ENCODE measurements at regions not wholly inside any gene's neighbourhood (a gene's known extent, or its start where the extent isn't known, plus 50 kb on each side); places are given as distances from the start of the nearest gene placed in this dataset.
"Not testable (repeated sequence)": the region's sequence is repeated elsewhere in the genome, so short reads cannot be mapped to it uniquely, and the experiment has no call there.

- no peaks in the 10 kb centered on the region for H3K27me3 ChIP-seq
- H3K9me3 ChIP-seq, result no peaks in the 10 kb centered on the region
- H3K27ac ChIP-seq, result no peak overlapping the region
- DNase-seq, result no peak
- peaks cover 1 to 20% (median 10%) of the 10 kb centered on the region in 3 donors for H3K36me3 ChIP-seq
- no peak overlapping the region for H3K4me3 ChIP-seq
- peaks cover 0 to 27% (median 6%) of the 10 kb centered on the region in 4 donors for H3K4me1 ChIP-seq
- TF ChIP-seq CTCF (IDR thresholded peaks at IDR 0.05), result no peak
- intact Hi-C loops (cut with DNase I; ENCODE audit: low total_unique reads), result no loop called here
Observed at GRCh38 chr6:144418959-144419545, 133.9 kb downstream of the UTRN start.

GRCh38 chr6:144423167-144423566 lies 138.0 kb downstream of the UTRN start:
- Histone ChIP-seq H3K36me3 (peaks cover 23 to 41% (median 25%) of the 10 kb centered on the region in 3 donors), H3K27me3 (no peaks in the 10 kb centered on the region), H3K9me3 (no peaks in the 10 kb centered on the region), H3K27ac (no peak overlapping the region), H3K4me3 (no peak overlapping the region), H3K4me1 (no peaks in the 10 kb centered on the region)
- no peak for DNase-seq
- intact Hi-C loops (cut with DNase I; ENCODE audit: low total_unique reads), result no loop called here
- TF ChIP-seq CTCF (IDR thresholded peaks at IDR 0.05), result no peak

GRCh38 chr6:144429753-144430152 lies 144.6 kb downstream of the UTRN start:
- Histone ChIP-seq H3K4me1 (peaks cover 0 to 7% (median 2%) of the 10 kb centered on the region in 4 donors), H3K36me3 (peaks cover 38 to 52% (median 40%) of the 10 kb centered on the region in 3 donors)

GRCh38 chr6:144433446-144433845 lies 148.3 kb downstream of the UTRN start:
- H3K27ac ChIP-seq; H3K9me3 ChIP-seq; DNase-seq; H3K27me3 ChIP-seq; H3K4me3 ChIP-seq; intact Hi-C loops (cut with DNase I; ENCODE audit: low total_unique reads): not testable (repeated sequence)
- Histone ChIP-seq H3K36me3 (peaks cover 48 to 51% (median 48%) of the 10 kb centered on the region in 3 donors), H3K4me1 (peaks cover 0 to 24% (median 2%) of the 10 kb centered on the region in 4 donors)

More at GRCh38 chr6:144429753-144430152, 144.6 kb downstream of the UTRN start:
- H3K4me3 ChIP-seq, result no peak overlapping the region
- no peaks in the 10 kb centered on the region for H3K9me3 ChIP-seq
- intact Hi-C loops (cut with DNase I; ENCODE audit: low total_unique reads), result no loop called here
- no peak for TF ChIP-seq CTCF (IDR thresholded peaks at IDR 0.05)
- H3K27me3 ChIP-seq, result no peaks in the 10 kb centered on the region
- DNase-seq, result no peak
- no peak overlapping the region for H3K27ac ChIP-seq

GRCh38 chr6:144434308-144434990 lies 149.3 kb downstream of the UTRN start:
- Histone ChIP-seq H3K4me3 (no peak overlapping the region), H3K4me1 (peaks cover 0 to 24% (median 2%) of the 10 kb centered on the region in 4 donors), H3K36me3 (peaks cover 51 to 58% (median 55%) of the 10 kb centered on the region in 3 donors), H3K27me3 (no peaks in the 10 kb centered on the region), H3K9me3 (no peaks in the 10 kb centered on the region), H3K27ac (peak overlapping the region; percentile 3 to 11)
- intact Hi-C loops (cut with DNase I; ENCODE audit: low total_unique reads), result no loop called here
- TF ChIP-seq CTCF (IDR thresholded peaks at IDR 0.05), result no peak
- DNase-seq, result no peak

Measured in tibial artery (tissue), 4 donors.